Body of pancreas (tissue), 4 donors: ENCODE measurements at regions not wholly inside any gene's neighbourhood (a gene's known extent, or its start where the extent isn't known, plus 50 kb on each side); places are given as distances from the start of the nearest gene placed in this dataset.
"Not testable (repeated sequence)": the region's sequence is repeated elsewhere in the genome, so short reads cannot be mapped to it uniquely, and the experiment has no call there.

Experiments used
- ATAC-seq: fragments of 150-250 bp; one replicate; pipeline ENCODE4 v1.9.1; 2016
- DNase-seq, 4 donors: peaks; one replicate each; pipeline ENCODE4 v3.0.0-alpha.2; 2019
- H3K27ac ChIP-seq, 4 donors: fragments of 200-600 bp; sonication (generic); 1 replicate in 3 of 4; 2 replicates in 1 of 4; pipeline versions ENCODE4 v1.5.1 to v1.6.1; 2016 to 2019; ENCODE audit warnings: mild to moderate bottlenecking in 1 of 4, mixed read lengths in 1 of 4, moderate library complexity in 1 of 4
- H3K27me3 ChIP-seq, 2 donors: fragments of 200-600 bp; sonication (generic); one replicate each; pipeline ENCODE4 v1.6.0; 2016; ENCODE audit warnings: mild to moderate bottlenecking in 1 of 2
- H3K36me3 ChIP-seq, 2 donors: fragments of 200-600 bp; sonication (generic); replicated peaks in 1 of 2; 2 replicates each; pipeline ENCODE4 v1.5.1; 2016; ENCODE audit warnings: low read depth in 2 of 2; ENCODE audit not compliant: insufficient read depth in 1 of 2
- H3K4me1 ChIP-seq: fragments of 200-600 bp; sonication (generic); one replicate; pipeline ENCODE4 v1.6.0; 2016
- H3K4me3 ChIP-seq, 2 donors: fragments of 200-600 bp; sonication (generic); 1 replicate in 1 of 2; 2 replicates in 1 of 2; pipeline ENCODE4 v1.5.1; 2016 to 2019
- H3K9me3 ChIP-seq, 3 donors: fragments of 200-600 bp; sonication (generic); 1 replicate in 2 of 3; 2 replicates in 1 of 3; pipeline ENCODE4 v1.5.1; 2016
- POLR2A ChIP-seq, 3 donors: fragments of 450-650 bp; IDR thresholded peaks; one replicate each; pipeline ENCODE4 v1.6.1; 2016; ENCODE audit warnings: antibody characterized with exemption in 3 of 3, mild to moderate bottlenecking in 2 of 3
- WGBS, 2 donors: methylation state at CpG; one replicate each; pipeline ENCODE4 v1.1.5; 2017; 5-methylcytosine and 5-hydroxymethylcytosine counted together
- intact Hi-C: fragments of 100-400 bp; cut with DNase I; formaldehyde crosslinking; loops from one replicate; pipeline ENCODE4 v1.15.1; 2023
- TF ChIP-seq, protein P1 (sequence below), 7 experiments: fragments of 450-650 bp in 4 of 7; fragments of 200-600 bp in 3 of 7; sonication (generic) in 3 of 7; IDR thresholded peaks; one replicate each; pipeline ENCODE4 v1.5.1; 2016 to 2019; ENCODE audit warnings: antibody characterized with exemption in 7 of 7

GRCh38 chr4:26052663-26053541, 138.9 kb downstream of the SMIM20 start:
- intact Hi-C loops: no loop called here
- no peak for DNase-seq

GRCh38 chr4:26053761-26054160, 139.7 kb downstream of the SMIM20 start:
- Histone ChIP-seq H3K27me3 (no peaks in the 10 kb centered on the region), H3K4me1 (peaks cover 7% of the 10 kb centered on the region), H3K36me3 (no peaks in the 10 kb centered on the region), H3K27ac (no peak overlapping the region), H3K9me3 (no peaks in the 10 kb centered on the region), H3K4me3 (no peak overlapping the region)
- ATAC-seq: no peak
- 73 to 96% methylated on average over 4 of the region's 4 CpGs for WGBS, 2 donors
- DNase-seq: no peak
- intact Hi-C loops: no loop called here
- no peak for TF ChIP-seq POLR2A (IDR thresholded peaks at IDR 0.05)
- TF ChIP-seq, protein P1, sequence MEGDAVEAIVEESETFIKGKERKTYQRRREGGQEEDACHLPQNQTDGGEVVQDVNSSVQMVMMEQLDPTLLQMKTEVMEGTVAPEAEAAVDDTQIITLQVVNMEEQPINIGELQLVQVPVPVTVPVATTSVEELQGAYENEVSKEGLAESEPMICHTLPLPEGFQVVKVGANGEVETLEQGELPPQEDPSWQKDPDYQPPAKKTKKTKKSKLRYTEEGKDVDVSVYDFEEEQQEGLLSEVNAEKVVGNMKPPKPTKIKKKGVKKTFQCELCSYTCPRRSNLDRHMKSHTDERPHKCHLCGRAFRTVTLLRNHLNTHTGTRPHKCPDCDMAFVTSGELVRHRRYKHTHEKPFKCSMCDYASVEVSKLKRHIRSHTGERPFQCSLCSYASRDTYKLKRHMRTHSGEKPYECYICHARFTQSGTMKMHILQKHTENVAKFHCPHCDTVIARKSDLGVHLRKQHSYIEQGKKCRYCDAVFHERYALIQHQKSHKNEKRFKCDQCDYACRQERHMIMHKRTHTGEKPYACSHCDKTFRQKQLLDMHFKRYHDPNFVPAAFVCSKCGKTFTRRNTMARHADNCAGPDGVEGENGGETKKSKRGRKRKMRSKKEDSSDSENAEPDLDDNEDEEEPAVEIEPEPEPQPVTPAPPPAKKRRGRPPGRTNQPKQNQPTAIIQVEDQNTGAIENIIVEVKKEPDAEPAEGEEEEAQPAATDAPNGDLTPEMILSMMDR (IDR thresholded peaks at IDR 0.05): no peak

More at GRCh38 chr4:26052663-26053541, 138.9 kb downstream of the SMIM20 start:
- Histone ChIP-seq H3K36me3 (no peaks in the 10 kb centered on the region), H3K27ac (no peak overlapping the region), H3K27me3 (no peaks in the 10 kb centered on the region), H3K9me3 (no peaks in the 10 kb centered on the region), H3K4me3 (no peak overlapping the region), H3K4me1 (no peaks in the 10 kb centered on the region)
- TF ChIP-seq POLR2A (IDR thresholded peaks at IDR 0.05): no peak
- TF ChIP-seq, protein P1 (IDR thresholded peaks at IDR 0.05): no peak
- 75 to 92% methylated on average over 9 of the region's 9 CpGs for WGBS, 2 donors
- no peak for ATAC-seq

GRCh38 chr4:26055855-26056254, 141.8 kb downstream of the SMIM20 start:
- WGBS, 2 donors: 82% methylated on average over 5 of the region's 5 CpGs
- Histone ChIP-seq H3K4me1 (peaks cover 7% of the 10 kb centered on the region), H3K9me3 (no peaks in the 10 kb centered on the region), H3K4me3 (no peak overlapping the region), H3K36me3 (no peaks in the 10 kb centered on the region), H3K27me3 (no peaks in the 10 kb centered on the region), H3K27ac (no peak overlapping the region)
- TF ChIP-seq, protein P1 (IDR thresholded peaks at IDR 0.05): no peak
- TF ChIP-seq POLR2A (IDR thresholded peaks at IDR 0.05): no peak
- intact Hi-C loops: no loop called here
- ATAC-seq: no peak
- DNase-seq: no peak

GRCh38 chr4:26056406-26056805, 142.4 kb downstream of the SMIM20 start:
- WGBS, 2 donors: 78% methylated on average over 7 of the region's 7 CpGs
- Histone ChIP-seq H3K27ac (no peak overlapping the region), H3K4me1 (peaks cover 7% of the 10 kb centered on the region), H3K36me3 (no peaks in the 10 kb centered on the region), H3K9me3 (no peaks in the 10 kb centered on the region), H3K27me3 (no peaks in the 10 kb centered on the region), H3K4me3 (no peak overlapping the region)
- TF ChIP-seq POLR2A (IDR thresholded peaks at IDR 0.05): no peak
- TF ChIP-seq, protein P1 (IDR thresholded peaks at IDR 0.05): no peak
- intact Hi-C loops: no loop called here
- no peak for DNase-seq
- ATAC-seq: no peak

DNA sequence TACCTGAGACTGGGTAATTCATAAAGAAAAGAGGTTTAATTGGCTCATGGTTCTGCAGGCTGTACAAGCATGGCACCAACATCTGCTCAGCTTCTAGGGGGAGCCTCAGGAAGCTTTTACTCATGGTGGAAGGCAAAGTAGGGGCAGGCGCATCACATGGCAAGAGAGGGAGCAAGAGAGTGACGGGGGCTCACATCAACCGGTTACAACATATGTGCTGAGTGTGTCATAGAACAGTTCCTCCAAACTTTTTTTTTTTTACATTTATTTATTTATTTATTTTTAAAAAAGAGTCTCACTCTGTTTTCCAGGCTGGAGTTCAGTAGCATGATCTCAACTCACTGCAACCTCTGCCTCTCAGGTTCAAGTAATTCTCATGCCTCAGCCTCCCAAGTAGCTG, 143.8 kb downstream of the SMIM20 start:
- H3K4me3 ChIP-seq, H3K27me3 ChIP-seq, ATAC-seq, DNase-seq, intact Hi-C loops, H3K9me3 ChIP-seq, H3K36me3 ChIP-seq, H3K27ac ChIP-seq: not testable (repeated sequence)
- H3K4me1 ChIP-seq: peaks cover 20% of the 10 kb centered on the region
- 92 to 97% methylated on average over 3 of the region's 3 CpGs for WGBS, 2 donors
